Activated naive CD4-positive, alpha-beta T cell treated with anti-CD3 and anti-CD28 coated beads for 36 hours (primary cell): ENCODE measurements at regions not wholly inside any gene's neighbourhood (a gene's known extent, or its start where the extent isn't known, plus 50 kb on each side); places are given as distances from the start of the nearest gene placed in this dataset.

Experiments
- CTCF ChIA-PET: fragments of 350-600 bp; sonication (Branson Sonifier 250); formaldehyde crosslinking; loops from one replicate; lab custom pipeline; 2021; ENCODE audit warnings: antibody characterized with exemption; lab: Charles Lee
- DNase-seq: peaks from one replicate; pipeline ENCODE4 v3.0.0-alpha.2; 2020
- H3K27ac Mint-ChIP-seq: one replicate; pipeline ENCODE4 v1.8.0; 2021; ENCODE audit warnings: mild to moderate bottlenecking, mixed read lengths
- H3K27me3 Mint-ChIP-seq: one replicate; pipeline ENCODE4 v1.8.0; 2021; ENCODE audit warnings: low read depth, mixed read lengths
- H3K36me3 Mint-ChIP-seq: one replicate; pipeline ENCODE4 v1.8.0; 2021; ENCODE audit warnings: low read depth, mixed read lengths
- H3K4me1 Mint-ChIP-seq: one replicate; pipeline ENCODE4 v1.8.0; 2021; ENCODE audit warnings: low read depth, mixed read lengths
- H3K4me3 Mint-ChIP-seq: one replicate; pipeline ENCODE4 v1.8.0; 2021; ENCODE audit warnings: mild to moderate bottlenecking, moderate library complexity, mixed read lengths
- H3K9me3 Mint-ChIP-seq: one replicate; pipeline ENCODE4 v1.8.0; 2021; ENCODE audit warnings: mixed read lengths
- intact Hi-C: fragments of 100-400 bp; cut with micrococcal nuclease; formaldehyde crosslinking; loops from one replicate; pipeline ENCODE4 v1.15.1; 2023

DNA sequence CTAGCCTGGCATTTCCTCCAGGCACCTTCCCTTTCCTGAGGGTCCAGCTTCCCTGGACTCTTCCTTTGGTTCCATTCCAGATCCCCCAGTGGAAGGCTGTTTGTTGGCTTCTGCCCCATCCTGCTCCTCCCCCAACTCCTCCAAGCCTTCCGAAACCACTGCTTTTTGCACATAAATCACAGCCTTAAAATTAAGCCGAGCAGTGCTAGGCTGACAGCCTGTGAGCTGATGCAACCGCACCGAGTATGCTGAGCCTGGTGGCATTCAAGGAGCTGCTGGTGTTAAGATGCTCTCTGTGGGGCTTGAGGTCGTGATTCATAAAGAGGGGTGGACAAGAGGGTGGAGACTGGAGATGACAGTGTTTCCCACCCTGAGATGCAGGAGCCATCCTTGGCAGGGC lies 266.6 kb upstream of the C1orf174 start:
- Mint-ChIP-seq H3K36me3 (no peaks in the 10 kb centered on the region), H3K4me3 (no peak overlapping the region), H3K27me3 (peaks cover 17% of the 10 kb centered on the region), H3K4me1 (no peaks in the 10 kb centered on the region), H3K9me3 (no peaks in the 10 kb centered on the region), H3K27ac (no peak overlapping the region)
- intact Hi-C loops, result no loop called here
- no peak for DNase-seq
- CTCF ChIA-PET, result no interaction called here

DNA sequence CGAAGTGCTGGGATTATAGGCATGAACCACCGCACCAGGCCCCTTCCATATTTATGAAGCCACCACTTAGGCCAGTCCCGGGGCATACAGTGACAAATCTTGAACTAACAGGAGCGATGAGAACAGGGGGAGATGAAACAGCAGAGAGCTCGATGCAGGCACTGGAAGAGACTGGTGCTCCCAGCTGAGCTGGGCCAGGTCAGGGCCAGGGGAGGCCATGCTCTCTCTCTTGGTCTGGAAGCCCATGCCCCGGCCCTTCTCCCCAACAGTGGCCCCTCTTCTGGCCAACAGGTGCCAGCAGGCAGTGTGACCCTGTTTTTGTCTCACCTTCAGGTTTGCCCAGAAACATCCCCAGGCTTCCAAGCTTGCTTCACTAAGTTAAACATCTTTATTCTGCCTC lies 269.9 kb upstream of the C1orf174 start:
- Mint-ChIP-seq H3K4me1 (no peaks in the 10 kb centered on the region), H3K27ac (no peak overlapping the region), H3K9me3 (no peaks in the 10 kb centered on the region), H3K4me3 (no peak overlapping the region), H3K36me3 (no peaks in the 10 kb centered on the region), H3K27me3 (peaks cover 19% of the 10 kb centered on the region)
- CTCF ChIA-PET, result no interaction called here
- DNase-seq, result no peak
- intact Hi-C loops, result no loop called here

DNA sequence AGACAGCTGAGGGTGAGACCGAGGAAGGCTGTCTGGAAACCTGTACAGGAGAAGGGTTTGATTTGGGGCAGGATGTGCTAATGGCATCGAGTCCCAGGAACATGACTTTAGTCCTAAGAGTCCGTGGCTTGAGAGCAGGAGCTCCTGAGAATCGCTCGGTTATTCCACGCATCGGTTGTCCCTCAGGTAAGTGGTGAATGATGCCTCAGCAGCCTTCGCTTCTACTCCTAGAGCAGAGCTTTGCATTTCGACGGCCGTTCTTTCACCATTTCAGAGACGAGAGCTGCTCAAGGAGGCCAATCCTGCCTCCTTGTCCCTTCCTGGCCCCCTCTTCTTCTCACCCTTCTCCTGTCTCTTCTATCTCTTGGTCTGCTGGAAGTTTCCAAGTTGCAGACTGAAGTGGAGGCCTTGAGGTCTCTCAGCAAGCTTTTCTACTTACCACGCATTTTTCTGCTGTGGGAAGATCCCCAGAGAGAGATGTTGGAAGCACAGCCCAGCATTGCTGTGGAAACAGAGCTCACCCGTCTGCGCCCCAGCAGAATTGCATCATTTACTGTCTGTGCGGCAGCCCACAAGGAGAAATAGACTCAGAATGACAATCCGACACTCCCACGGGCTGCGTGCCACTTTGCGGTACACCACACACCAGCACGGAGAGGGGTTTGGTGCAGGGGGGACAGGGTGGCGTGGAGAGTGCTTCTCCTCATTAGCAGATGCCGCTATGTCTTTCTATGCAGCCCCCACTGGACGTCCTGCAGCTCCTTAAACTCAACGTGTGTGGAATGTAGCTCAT lies 270.7 kb upstream of the C1orf174 start:
- intact Hi-C loops, result no loop called here
- H3K4me3 Mint-ChIP-seq, result no peak overlapping the region
- CTCF ChIA-PET, result no interaction called here
- DNase-seq, result no peak
- H3K27ac Mint-ChIP-seq, result no peak overlapping the region
- no peaks in the 10 kb centered on the region for H3K9me3 Mint-ChIP-seq
- H3K4me1 Mint-ChIP-seq, result no peaks in the 10 kb centered on the region
- peaks cover 15% of the 10 kb centered on the region for H3K27me3 Mint-ChIP-seq
- H3K36me3 Mint-ChIP-seq, result no peaks in the 10 kb centered on the region

DNA sequence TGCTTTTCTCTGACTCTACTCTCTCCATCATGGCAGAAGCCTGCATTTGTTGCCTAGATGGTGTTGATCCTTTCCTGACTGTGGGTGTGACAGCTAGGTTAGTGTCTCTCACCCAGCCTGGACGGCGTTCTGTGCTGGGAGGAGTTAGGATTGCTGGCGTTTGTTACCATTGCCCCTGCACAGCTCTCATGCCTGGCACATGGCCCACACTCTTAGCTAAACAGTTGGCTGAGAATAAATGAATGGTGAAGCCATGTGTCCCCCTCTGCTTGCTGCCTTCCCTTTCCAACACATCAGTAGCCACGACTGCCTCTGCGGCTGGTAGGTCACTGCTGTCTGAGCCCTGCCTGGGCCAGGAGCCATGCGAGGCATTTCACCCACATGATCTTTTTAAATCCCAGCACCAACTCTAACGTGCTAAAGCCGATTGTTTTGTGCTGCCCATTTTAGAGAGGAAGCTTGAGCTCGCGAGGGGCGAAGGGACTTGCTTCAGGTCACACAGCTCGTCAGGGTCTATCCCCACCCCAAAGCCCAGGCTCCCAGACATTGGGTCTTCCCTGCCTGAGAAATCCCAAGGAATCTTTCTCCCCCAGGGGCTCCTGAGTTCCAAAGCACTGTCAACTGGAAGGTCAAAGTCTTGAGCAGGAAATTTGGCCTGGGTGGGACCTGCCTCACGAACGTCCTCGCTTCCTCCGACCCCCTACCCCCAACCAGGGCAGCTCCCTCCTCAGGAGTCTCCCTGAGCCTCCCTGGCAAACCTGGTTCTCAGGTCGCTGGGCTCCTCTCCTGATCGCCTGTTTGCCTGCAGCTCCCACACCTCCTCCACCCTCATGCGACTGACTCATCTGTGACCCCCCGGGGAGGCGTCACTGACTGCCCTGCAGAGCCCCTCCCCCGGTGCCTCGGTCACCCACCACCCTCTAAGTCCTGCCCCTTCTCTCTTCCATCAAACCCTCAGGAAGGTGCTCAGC lies 271.7 kb upstream of the C1orf174 start:
- no peaks in the 10 kb centered on the region for H3K9me3 Mint-ChIP-seq
- H3K27ac Mint-ChIP-seq, result no peak overlapping the region
- intact Hi-C loops, result no loop called here
- H3K27me3 Mint-ChIP-seq, result peaks cover 11% of the 10 kb centered on the region
- H3K4me3 Mint-ChIP-seq, result no peak overlapping the region
- no peaks in the 10 kb centered on the region for H3K36me3 Mint-ChIP-seq
- no peak for DNase-seq
- H3K4me1 Mint-ChIP-seq, result no peaks in the 10 kb centered on the region
- CTCF ChIA-PET, result no interaction called here

DNA sequence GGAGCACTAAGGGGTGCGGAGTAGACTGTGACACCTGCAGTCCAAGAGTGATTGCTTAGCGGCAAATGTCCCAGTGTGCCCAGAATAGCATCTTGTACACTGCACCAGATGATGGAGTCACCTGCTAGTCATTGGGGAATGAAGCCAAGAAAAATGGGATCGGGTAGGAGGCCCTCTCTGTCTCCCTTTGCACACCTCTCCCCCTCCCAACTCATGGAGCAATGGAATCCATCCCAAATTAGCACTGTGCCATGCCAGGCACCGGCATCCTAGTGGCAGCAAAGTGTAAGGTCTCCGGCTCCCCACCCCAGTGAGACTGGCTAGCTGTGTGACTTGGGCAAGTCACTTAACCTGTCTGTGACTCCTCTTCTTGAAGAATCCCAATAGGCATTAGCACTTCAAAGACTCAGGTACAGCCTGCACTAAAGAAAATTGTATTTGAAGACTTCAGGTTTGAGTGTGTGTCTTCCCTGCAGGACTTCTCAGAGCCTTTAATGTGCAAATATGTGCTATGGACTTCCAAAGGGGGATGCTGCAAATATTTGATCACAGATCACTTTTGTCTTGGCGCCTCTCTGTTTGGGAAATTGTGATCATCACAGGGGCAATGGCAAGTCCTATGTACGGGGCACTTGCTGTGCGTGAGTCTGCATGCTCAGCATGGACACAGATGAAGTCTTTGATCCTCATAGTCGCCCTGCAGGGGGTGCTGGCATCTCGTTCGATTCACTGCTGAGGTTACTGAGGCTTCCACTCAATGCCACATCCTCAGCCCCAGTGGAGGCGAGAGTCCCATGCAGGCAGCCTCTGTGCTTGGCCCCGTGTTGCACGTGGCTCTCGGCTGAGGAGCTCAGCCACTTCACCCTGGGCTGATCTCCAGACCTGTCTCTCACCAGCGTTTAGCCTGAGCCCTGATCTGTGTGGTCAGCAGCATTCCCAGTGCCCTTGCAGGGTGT lies 272.9 kb upstream of the C1orf174 start:
- H3K9me3 Mint-ChIP-seq, result no peaks in the 10 kb centered on the region
- H3K4me1 Mint-ChIP-seq, result peaks cover 2% of the 10 kb centered on the region
- CTCF ChIA-PET, result no interaction called here
- peak; percentile 56 for DNase-seq
- H3K36me3 Mint-ChIP-seq, result no peaks in the 10 kb centered on the region
- no peak overlapping the region for H3K27ac Mint-ChIP-seq
- intact Hi-C loops, result no loop called here
- H3K27me3 Mint-ChIP-seq, result peaks cover 11% of the 10 kb centered on the region
- H3K4me3 Mint-ChIP-seq, result no peak overlapping the region

DNA sequence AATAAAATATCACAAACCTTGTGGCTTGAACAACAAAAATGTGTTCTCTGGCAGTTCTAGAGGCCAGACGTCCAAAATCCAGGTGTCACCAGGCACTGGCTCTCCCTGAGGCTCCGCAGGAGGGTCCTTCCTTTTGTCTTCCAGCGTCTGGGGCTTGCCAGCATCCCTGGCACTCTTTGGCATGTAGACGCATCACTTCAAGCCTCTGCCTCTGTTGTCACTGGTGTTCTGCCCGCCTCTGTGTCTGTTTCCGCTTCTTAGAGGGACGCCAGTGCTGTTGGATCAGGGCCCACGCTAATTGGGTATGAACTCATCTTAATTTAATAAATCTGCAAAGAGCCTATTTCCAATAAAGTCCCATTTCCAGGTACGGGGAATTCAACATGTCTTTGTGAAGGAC lies 273.7 kb upstream of the C1orf174 start:
- CTCF ChIA-PET, result no interaction called here
- no peak for DNase-seq
- Mint-ChIP-seq H3K27ac (no peak overlapping the region), H3K4me3 (no peak overlapping the region), H3K36me3 (no peaks in the 10 kb centered on the region), H3K27me3 (peaks cover 11% of the 10 kb centered on the region), H3K9me3 (no peaks in the 10 kb centered on the region), H3K4me1 (peaks cover 2% of the 10 kb centered on the region)
- intact Hi-C loops, result no loop called here

DNA sequence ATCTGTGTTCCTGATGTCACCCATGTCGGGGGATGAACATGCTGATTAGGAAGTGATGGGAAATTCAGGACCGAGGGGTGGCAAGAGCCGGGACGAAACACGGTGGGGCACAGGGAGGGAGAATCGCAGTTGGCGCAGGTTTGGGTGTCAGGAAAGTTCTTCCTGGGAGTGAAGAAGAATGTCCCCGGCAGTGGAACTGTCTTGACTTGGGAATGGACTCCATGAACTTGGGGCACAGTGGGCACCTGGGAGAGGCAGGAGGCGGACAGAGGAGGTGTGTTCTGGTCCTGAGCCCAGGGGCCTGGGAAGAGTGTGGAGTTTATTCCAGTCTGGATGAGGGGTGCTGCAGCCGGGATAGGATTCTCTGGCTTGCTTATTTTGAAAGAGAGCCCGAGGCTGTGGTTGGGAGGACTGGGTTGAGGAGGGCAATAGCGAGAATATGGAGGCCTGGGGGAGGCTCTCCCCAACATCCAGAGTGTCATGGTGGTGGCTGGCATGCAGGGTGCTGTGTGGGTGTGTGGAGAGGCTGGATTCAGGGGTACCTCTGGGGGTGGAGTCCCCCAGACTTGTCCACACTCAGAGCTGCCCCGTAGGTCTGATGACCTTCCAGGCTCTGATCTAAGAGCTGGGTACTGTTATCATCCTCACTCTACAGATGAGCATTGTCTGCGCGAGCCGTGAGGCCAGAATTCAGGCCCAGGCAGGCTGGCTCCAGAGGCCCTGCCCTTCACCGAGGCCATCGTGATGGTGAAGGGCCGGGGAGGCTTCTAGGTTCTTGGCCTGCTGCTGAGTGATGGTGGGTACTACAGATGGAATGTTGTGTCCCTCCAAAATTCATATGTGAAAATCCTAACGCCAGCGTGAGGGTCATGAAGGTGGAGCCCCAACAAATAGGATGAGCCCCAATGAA lies 274.5 kb upstream of the C1orf174 start:
- intact Hi-C loops, result no loop called here
- Mint-ChIP-seq H3K27ac (no peak overlapping the region), H3K36me3 (no peaks in the 10 kb centered on the region), H3K27me3 (peaks cover 11% of the 10 kb centered on the region), H3K9me3 (no peaks in the 10 kb centered on the region), H3K4me1 (peaks cover 2% of the 10 kb centered on the region), H3K4me3 (no peak overlapping the region)
- CTCF ChIA-PET, result no interaction called here
- DNase-seq, result no peak

DNA sequence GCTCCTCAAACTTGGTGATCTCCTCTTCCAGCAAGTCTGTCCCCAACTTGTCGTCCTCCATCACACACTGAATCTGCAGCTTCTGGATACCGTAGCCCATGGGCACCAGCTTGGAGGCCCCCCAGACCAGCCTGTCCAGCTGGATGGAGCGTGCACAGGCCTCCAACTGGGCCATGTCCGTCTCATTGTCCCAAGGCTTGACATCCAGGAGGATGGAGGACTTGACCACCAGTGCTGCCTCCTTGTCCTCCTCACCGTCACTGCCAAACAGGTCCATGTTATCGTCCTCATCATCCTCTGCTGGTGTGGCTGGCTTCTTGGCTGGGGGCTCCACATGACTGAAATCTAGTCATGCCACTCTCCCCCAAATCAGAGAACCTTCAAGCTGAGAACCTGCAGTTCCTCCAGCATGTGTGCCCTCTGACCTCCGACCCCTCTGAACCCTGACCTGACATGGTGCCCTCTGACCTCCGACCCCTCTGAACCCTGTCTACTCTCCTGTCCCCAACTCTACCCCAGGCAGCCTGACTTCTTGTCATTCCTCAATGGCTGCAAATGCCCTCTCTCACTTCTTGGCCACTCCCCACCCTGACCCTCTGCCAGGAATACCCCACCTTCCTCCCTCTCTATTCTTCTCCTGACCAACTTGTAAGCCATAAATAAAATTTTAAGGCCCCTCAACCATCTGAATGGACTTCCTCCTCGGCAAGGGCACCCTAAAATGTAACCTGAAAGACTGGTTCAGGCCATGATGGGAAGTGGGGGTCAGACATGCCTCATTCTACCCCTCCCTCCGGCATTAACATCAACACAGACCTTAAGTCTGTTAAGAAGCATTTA lies 275.7 kb upstream of the C1orf174 start:
- no peak overlapping the region for H3K27ac Mint-ChIP-seq
- peaks cover 2% of the 10 kb centered on the region for H3K4me1 Mint-ChIP-seq

DNA sequence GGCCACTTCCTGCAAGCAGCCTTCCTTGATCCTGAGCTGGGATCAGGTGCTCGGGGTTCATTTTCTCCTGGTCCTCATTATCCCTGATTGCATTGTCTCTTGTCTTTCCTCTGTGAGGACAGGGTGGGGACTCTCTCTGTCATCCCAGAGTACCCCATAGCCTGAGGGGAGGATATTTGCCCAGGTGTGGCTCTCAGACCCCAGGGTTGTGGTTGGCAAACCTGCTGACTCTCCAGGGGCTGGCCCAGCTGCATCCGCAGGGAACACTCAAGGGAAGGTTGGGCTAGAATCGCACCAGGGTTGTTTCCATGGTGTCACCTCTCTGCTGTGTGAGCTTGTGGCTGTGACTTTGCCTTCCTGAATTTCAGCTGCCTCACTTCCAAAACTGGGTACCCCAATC lies 276.8 kb upstream of the C1orf174 start:
- Mint-ChIP-seq H3K27ac (no peak overlapping the region), H3K4me3 (no peak overlapping the region), H3K27me3 (peaks cover 7% of the 10 kb centered on the region), H3K4me1 (peaks cover 2% of the 10 kb centered on the region), H3K9me3 (no peaks in the 10 kb centered on the region), H3K36me3 (no peaks in the 10 kb centered on the region)
- CTCF ChIA-PET, result no interaction called here
- no peak for DNase-seq
- intact Hi-C loops, result no loop called here

More for the DNA sequence above, 275.7 kb upstream of the C1orf174 start:
- CTCF ChIA-PET, result no interaction called here
- H3K9me3 Mint-ChIP-seq, result no peaks in the 10 kb centered on the region
- no peak overlapping the region for H3K4me3 Mint-ChIP-seq
- intact Hi-C loops, result no loop called here
- no peaks in the 10 kb centered on the region for H3K36me3 Mint-ChIP-seq
- peaks cover 7% of the 10 kb centered on the region for H3K27me3 Mint-ChIP-seq
- no peak for DNase-seq

DNA sequence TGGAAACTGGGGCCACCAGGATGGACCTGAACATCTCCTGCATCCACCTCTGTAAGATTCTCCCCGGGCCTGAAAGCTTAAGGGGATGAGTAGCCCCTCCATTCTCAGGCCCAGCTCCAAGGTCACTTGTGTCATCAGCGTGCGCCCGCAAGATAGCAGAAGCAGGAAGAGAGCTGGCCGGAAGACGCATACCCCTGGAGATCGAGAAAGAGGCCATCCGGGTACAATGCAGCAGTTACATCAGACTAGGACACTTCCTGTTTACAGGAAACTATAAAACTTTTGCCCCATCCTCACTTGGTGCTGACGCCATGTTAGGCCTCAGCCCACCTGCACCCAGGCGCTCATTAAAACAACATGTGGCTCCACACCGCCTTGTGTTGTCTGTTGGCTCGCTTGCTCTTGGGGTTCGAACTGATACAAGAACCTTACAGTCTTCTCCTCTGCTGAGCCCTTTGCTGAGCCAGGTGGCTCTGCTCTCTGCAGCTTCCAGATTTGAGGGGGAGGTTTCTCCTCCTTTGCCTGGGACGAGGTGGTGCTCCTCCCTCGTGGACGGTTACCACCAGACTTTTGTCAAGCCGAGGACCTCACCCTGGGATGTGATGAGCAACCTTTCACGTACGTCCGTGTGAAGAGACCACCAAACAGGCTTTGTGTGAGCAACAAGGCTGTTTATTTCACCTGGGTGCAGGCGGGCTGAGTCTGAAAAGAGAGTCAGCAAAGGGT lies 277.5 kb upstream of the C1orf174 start:
- intact Hi-C loops, result no loop called here
- H3K27me3 Mint-ChIP-seq, result peaks cover 7% of the 10 kb centered on the region
- CTCF ChIA-PET, result no interaction called here
- DNase-seq, result peak; percentile 9
- no peaks in the 10 kb centered on the region for H3K9me3 Mint-ChIP-seq
- H3K36me3 Mint-ChIP-seq, result no peaks in the 10 kb centered on the region
- H3K27ac Mint-ChIP-seq, result peak overlapping the region; percentile 14
- no peak overlapping the region for H3K4me3 Mint-ChIP-seq
- peaks cover 2% of the 10 kb centered on the region for H3K4me1 Mint-ChIP-seq
